GM19463 (cell line): ENCODE measurements at regions not wholly inside any gene's neighbourhood (a gene's known extent, or its start where the extent isn't known, plus 50 kb on each side); places are given as distances from the start of the nearest gene placed in this dataset.
"Not testable (repeated sequence)": the region's sequence is repeated elsewhere in the genome, so short reads cannot be mapped to it uniquely, and the experiment has no call there.

Source experiments
- ATAC-seq: cut with Tn5 transposase; IDR thresholded peaks from one replicate; pipeline ENCODE4 v1.9.1; 2021; ENCODE audit warnings: mild to moderate bottlenecking, moderate library complexity; ENCODE audit not compliant: unreplicated experiment

DNA sequence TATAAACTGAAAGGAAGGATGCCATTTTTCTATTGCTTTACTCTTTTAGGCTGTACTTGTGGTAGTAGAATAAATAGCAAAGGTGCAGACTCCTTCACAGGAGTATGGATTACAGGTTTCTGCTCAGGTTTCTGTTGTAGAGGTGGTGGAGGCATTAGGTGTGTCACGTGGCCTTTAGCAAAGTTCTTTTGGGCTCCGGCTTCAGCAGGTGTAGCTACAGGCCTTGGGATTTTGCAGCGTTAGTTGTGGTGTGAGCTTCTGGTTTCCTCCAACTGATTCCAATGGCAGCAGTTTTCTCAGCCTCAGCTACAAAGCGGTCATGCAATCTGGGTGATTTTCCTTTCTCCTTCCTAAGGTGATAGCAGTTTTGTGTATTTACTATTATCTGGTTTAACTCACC is 255.8 kb upstream of the GK2 start:
- no peak for ATAC-seq

DNA sequence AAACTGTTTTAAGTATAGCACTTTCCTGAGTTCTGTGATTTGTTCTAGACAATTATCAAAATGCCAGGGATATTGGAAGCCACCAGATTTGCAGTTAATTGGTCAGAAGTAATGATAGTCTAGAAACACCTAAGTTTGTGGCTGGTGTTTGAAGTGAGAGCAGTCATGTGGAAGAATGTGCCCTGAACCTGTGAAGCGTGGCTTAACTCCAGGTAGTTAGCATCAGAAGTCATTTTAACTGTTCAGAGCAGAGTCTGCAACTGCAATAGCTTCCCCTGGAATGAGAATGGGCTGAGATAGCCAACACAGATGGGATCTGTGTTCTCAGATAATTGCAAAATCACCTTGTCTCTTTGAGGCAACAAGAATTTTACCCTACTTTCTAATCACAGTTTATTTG is 255.1 kb upstream of the GK2 start:
- no peak for ATAC-seq

DNA sequence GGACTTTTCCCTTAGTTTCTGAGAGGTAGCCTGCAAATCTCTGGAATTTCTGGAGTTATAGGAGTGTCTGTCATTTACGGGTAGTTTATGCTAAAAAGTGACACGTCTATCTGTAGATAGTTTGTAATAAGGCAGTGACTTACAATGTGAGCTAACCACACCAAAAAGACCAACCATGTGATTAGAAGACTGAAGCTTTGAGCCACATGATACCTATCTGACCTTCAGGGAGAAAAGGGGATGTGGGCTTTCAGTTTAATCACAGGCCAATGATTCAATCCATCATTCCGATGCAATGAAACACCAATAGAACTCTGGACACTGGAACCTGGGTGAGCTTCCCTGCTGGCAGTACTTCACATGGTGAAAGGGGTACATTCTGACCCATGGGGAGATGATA is 254.6 kb upstream of the GK2 start:
- ATAC-seq: no peak

DNA sequence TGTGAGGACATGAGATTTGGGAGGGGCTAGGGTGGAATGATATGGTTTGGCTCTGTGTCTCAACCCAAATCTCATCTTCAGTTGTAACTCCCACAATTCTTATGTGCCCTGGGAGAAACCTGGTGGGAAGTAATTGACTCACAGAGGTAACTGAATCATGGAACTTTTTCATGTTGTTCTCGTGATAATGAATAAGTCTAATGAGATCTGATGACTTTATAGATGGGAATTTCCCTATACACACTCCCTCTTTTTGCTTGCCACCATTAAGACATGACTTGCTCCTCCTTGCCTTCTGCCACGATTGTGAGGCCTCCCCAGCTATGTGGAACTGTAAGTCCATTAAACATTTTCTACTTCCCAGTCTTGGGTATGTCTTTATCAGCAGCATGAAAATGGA is 253.2 kb upstream of the GK2 start:
- ATAC-seq: no peak

DNA sequence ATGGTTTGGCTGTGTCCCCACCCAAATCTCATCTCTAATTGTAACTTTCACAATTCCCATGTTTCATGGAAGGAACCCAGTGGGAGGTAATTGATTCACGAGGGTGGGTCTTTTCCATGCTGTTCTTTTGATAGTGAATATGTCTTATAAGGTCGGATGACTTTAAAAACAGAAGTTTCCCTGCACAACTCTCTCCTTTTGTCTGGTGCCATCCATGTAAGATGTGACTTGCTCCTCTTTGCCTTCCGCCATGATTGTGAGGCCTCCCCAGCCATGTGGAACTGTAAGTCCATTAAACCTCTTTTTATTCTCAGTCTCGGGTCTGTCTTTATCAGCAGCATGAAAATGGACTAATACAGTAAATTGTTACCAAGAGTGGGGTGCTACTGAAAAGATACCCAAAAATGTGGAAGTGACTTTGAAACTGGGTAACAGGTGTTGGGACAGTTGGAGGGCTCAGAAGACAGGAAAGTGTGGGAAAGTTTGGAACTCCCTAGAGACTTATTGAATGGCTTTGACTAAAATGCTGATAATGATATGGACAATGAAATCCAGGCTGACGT is 251.4 kb upstream of the GK2 start:
- ATAC-seq: not testable (repeated sequence)

DNA sequence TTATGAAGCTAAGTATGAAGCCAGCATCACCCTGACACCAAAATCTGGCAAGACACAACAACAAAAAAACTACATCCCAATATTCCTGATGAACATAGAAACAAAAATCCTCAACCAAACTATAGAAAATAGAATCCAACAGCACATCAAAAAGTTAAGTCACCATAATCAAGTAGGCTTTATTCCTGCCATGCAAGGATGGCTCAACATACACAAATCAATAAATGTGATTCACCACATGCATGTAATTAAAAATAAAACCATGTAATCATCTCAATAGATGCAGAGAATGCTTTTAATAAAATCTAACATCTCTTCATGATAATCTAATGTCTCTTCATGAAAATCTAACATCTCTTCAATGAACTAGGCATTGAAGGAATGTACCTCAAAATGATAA is 249.4 kb upstream of the GK2 start:
- ATAC-seq: no peak

DNA sequence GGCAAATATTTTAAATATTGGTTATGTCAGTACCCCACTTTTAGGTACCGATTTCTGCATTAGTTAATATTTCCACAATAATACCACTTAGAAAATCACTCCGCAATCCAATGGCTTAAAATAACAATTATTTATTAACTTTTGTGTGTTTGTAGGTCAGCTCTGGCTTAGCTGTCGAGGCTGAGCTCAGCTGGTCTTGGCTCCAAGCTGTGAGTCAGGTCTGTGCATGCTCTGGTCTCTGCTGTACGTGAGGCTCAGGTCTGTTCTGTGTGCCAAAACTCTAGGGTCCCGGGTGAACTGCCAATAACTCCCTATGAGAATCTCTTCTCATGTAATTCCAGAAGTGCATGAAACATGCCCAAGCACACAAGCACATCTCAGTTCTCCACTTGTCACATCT is 245.8 kb upstream of the GK2 start:
- ATAC-seq: no peak

DNA sequence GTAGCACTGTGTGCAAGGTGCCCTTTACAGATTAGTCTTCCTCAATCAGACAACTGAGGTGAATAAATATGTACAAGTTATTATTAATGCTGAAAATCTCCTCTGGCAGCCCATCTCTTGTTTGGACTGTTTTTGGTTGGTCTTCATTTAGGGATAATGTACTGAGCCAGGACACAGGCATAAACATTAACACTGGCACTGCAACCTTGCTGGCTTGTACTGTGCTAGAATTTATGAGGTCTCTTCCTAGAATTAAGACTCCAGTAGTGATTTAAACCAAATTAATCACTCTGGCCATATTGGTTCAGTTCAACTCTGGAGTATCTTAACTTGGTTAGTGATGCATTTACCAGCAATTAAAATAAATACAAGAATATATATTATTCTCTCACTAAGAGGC is 244.7 kb upstream of the GK2 start:
- ATAC-seq: no peak

DNA sequence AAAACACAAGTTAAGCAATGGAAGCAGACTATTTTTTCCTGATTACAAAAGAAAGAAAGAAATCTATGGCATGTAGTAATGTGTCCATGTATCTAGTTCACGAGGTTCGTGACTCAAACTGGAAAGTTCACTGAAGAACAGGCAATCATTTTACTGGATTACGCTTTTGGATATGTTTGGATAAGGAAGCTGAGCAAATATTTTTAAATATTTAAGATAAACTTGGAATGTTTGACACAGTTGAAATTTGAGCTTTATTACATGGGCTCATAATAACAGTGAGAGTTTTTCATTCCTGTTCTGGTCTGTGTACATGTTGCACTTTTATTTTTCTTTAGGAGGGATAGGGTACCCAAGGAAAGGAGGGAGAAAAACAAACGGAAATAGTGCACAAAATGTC is 244.2 kb upstream of the GK2 start:
- ATAC-seq: no peak

DNA sequence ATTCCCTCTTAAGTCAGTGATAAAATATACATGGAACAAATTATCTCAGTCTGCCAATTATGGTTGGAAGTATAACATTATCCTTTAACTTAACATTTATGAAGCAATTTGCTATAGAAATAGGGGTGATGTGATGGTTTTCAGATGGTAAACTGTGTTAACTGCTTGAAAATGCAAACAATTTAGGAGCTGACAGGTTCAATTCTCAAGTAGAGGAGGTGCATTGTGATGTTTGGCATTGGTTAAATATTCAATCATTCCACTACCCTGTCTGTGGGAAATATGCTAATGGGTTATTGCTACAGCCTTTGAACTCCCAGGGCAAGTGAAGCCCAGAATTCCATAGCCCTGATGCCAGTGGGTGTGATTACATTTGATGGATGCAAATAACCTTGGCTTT is 243.4 kb upstream of the GK2 start:
- no peak for ATAC-seq

DNA sequence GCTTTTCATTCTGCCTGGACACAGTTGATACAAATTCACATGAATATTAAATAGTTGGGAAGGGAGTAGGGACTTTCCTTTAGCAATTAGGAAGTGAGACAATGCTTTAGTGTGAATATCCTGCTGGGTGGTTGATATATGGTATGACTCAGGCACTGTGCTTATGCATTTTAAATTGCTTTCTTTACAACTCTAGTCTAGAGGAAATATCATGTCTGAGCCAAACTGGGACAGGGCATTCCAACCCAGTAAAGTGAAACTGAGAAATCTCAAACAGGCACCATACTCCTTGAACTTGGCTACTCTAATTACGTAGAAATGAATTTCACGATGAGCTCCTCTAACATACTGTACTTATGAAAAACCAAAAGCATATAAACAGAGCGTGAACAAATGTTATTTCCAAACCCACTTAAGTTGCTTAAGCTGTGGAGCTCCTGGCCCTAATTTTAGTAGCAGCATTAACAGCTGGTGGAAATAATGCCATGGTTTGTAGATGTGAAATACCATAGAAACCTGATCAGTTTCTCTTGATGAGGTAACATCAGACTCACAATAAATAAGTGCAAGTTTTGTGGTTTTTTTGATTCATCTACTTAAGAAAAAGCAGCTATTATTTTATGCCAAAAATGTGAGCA is 242.9 kb upstream of the GK2 start:
- no peak for ATAC-seq

DNA sequence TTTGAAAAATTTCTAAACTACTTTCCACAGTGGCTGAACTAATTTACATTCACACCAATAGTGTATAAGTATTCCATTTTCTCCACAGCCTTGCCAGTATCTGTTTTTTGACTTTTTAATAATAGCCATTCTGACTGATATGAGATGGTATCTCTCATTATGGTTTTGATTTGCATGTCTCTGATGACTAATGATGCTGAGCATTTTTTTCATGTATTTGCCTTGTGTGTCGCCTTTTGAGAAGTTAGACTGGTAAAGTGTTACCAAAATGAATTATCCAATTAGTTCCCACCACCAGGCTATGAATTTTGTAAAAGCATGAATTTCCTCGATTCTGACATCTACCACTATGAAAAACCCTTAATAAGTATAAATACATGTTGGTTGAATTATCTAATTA is 242.2 kb upstream of the GK2 start:
- ATAC-seq: no peak

DNA sequence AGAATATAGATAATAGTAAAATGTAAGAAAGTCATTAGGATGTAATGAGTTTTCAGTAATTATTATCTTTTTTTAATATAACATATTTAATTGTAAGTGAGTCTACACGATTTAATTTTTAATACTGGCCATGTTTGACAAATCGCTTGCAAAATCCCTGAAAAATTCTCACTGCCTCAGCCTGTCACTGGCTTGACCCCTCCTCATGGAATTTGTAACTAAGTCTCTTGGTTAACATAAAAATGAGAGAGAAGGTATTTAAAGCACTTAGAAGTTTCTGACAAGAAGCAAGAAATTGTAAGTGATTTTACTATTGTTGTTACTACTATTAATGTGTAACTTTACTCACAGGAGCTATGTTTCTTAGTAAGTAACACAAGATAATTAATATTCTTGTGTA is 237.9 kb upstream of the GK2 start:
- ATAC-seq: no peak

DNA sequence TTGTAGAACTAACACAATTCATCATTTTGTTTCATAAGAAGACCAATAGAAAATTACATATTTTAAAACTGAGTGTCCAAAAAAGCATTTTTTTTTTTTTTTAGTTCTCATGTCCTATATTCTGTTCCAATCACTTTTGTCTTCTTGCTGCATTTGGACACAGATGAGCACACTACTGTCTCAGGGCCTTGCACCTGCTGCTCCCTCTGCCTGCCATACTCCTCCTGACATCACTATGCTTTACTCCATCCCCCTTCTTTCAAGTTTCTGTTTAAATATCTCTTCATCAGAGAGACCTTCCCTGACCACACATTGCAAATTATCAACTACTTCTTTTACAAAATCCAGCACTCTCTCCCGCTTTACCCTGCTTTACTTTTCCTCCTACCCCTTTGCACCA is 230.7 kb upstream of the GK2 start:
- no peak for ATAC-seq

DNA sequence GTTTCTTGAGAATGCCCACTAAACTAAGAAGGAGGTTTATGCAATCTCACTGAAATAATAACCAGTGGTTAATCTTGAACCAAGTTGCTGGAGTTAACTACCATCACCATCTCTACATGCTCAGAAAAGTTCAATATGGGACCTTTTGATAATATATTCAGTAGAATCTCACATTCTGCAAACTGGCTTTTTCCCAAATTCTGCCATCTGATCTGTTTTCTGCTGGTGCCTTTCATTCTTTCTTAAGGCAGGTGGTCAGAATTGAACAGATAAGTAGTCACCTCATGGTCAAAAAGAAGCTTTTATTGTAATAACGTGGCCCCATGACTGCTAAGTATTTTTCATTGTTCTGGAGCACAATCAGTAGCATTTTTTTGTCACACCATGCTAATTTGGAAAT is 229.0 kb upstream of the GK2 start:
- no peak for ATAC-seq

DNA sequence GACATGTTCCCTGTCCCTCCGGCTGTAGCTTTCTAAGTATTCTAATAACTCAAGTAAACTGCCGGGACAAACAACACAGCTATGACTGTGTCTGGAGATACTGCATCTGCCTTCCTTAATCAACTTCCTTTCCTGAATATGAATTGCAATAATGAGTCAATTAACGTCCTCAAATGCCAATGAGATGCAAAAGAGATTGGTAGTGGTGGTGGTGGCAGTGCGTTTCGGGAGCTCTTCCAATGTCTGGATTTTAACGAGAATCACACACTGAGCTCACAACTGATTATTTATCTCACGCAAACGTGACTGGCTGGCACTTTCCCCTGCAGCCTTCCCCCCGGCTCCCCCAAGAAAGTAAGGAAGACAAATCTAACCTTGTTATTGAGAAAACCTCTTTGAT is 226.1 kb upstream of the GK2 start:
- no peak for ATAC-seq

DNA sequence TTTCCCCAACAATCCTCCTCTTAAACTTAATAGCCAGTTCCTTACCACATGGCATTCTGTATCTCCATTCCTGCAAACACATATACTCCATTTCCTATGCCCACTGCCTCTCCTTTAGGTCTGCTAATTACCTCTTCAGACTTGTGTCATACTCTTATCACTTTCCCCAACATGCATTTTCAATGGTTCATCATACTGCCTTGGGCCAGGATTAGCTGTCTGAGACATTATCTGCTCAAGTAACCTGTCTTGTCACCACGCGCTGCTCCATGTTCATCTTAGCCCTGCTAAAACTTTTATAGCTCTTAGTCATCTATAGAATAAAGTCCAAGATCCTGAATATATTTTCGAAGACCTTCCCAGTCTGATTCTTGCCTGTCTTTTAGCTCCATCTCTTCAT is 224.1 kb upstream of the GK2 start:
- no peak for ATAC-seq

DNA sequence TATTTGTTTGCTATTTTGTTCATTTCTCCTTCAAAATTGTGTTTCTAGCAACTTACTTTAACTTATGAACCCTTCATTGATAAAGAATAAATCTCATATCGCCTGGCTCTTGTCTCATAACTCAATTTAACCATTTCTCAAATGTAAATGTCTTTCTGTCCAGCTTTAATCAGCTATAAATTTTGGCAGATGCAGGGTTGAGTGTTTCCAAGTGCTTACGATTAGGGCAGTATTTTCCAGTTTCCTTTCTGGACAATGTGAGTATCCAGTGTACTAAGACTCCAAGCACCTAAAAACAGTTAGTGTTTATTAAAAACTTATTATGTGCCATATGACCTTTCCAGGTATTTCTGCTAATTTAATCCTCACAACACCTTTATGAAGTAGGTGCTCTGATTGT is 218.6 kb upstream of the GK2 start:
- ATAC-seq: no peak

DNA sequence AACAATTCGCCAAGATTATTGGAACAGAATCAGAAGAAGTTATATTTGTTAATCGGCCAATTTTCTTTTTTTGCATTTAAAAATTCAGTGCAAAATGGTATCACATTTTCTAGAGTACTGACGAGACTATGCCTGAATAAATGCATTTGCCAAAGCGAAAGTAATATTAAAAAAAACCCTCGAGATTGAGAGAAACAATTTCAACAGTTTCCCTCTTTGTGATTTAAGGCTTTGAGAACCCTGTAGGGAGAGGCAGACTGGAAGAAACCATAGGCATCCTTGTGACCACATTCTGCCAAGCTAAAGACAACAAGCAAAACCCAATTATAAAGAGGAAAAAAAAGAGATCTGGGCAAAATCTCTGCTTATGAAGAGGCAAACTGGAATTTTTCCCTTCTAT is 218.1 kb upstream of the GK2 start:
- no peak for ATAC-seq

DNA sequence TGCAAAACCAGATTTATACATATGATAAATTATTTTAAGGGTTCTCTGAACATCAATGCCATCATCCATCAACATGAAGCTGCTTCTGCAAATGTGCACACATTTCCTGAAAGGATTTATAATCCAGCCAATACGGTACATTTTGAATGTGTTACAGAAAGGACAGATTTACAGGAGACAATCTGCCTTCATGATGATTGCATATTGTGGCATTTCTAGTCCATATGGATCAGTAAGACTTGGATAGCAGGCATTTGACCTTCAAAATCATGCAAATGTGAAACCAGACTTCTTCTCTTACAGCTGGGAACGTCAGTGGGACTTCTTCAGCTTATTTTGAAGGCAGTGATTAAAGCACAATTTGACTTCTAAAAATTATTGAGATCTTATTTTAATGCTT is 217.3 kb upstream of the GK2 start:
- ATAC-seq: no peak

DNA sequence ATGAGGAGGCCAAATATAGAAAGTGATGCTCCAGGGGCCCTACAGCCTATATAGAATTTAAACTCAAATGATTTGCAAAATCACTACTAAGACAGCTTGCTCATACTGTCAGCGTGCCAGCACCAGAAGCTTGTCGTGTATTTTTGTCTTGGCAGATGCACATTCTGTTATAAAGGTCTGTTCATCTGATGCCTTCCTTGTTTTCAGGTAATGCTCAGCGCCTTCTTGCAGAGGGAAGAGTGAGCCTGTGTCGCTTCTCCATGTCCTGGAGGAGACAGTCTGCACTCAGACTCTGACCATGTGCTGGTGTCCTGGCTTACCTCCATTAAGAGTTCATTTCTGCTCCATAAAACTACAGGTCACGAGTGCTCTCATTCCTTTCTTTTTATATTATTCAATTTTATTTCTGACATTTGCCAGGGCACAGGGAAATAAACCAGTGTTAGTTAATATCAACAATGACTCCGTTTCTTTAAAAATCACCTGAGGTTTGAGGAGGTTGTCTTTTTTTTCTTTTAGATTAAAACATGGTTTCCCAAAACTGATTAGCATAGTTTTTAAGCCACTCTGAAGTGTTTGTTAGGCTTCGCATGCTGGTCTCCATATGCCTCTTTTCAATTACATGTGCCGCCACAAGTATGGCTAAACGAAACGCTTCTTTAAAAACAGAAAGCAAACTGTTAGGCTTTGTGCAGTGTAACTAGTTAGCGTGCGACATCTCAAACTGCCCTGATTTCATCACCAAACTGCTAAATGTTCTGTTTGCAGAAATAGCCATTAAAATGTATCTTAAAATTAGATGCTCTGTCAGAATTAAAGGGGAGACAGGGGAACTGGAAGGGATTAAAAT is 215.2 kb upstream of the GK2 start:
- ATAC-seq: no peak

DNA sequence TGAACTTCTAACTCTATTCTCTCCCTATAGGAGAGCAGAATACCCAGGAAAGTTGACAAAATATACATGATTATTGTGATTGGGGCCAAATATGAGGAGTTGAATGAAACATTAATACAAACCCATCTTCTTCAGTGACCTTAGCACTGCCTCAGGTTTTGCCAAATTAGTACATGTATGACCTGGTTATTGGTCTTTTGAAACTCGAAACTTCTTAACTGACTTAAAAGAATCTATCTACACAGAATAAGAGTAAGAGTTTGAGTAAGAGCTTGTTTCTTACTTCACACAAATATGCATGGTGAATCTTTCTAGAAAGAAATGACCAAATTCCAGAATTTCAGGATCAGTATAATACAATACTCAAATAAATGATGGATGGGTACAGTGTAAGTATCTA is 213.0 kb upstream of the GK2 start:
- no peak for ATAC-seq

DNA sequence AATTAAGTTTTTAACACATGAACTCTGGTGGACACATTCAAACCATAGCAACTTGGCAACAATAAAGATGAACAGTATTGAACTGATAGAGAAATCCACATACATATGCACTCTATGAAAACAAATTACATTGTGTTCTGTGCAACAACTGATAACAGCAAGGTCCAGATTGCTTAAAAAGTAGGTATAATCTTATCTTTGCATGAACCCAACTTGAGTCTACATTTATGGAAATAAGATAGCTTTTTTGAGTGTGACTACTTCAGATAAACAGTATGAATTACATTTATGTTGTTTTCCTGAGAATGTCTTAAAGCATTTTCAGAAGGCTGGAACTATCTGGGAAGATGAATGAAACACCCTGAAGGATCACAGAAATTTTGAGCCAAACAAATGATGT is 212.6 kb upstream of the GK2 start:
- no peak for ATAC-seq
